GDM1 (cell line): ENCODE measurements at regions not wholly inside any gene's neighbourhood (a gene's known extent, or its start where the extent isn't known, plus 50 kb on each side); places are given as distances from the start of the nearest gene placed in this dataset.

Experiments used
- DNase-seq: peaks from one replicate; lab custom pipeline; 2025; lab: John Stamatoyannopoulos, UW

- no peak for DNase-seq
Measured at GRCh38 chr14:97724265-97724731, 927.1 kb downstream of the VRK1 start.

- DNase-seq = no peak
Measured at GRCh38 chr14:97726676-97727075, 929.5 kb downstream of the VRK1 start.

GRCh38 chr14:97730706-97731105 lies 933.5 kb downstream of the VRK1 start:
- DNase-seq = no peak

GRCh38 chr14:97731800-97732199 lies 934.6 kb downstream of the VRK1 start:
- no peak for DNase-seq

DNA sequence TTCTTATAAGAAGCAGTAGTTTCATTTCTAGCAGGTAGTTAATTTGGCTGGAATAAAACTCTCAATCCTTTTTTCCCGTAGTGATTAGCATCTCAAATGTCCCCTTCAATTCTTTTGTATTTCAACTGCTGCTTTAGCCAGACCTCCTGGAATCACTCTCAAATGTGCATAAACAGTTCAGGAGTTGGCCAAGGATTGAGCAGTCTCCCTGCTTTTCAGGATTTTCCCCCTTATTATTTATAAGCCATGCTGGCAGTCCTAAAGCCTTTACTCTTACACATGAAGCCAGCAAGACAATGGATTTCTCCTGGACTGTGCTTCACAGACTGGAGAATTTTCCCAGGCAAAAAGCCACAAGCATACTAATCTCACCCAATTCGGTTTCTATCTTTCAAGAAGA lies 950.1 kb downstream of the VRK1 start:
- DNase-seq = no peak

DNA sequence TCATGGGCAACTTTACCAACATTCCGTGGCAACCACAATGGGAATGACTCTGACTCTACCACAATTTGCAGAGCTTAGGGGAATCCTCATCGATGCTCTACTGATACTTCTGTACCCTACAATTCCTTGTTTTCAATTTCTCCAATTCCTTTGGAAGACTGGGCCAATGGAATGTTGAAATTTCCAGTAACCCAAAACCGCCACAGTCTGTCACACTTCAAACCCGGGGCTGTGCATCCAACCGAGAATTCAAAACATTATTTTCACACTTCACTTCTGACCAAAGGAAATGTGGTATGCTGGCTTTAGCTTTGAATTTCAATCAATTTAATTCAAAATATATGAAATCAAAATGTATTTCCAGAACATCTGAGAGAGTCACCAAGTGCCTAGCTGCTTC lies 951.4 kb downstream of the VRK1 start:
- no peak for DNase-seq

DNA sequence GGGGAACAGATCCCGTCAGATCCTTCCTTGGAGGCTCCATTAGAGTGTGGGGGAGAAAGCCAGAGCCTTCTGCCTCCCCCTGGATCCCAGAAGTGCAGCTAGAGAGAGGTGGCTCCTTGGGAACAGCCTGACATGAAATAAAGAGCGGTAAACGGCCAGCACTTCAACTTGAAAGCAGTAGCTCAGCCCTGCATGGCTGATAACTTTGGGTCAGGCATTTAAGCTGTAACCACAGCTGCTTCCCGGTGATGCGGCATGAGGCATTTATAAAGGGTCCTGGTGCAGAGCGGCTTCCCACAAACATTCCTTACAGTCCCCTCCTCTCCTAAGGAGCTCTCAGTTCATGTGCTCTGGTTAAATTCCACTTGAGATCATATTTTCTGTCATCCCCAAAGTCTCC lies 960.3 kb downstream of the VRK1 start:
- no peak for DNase-seq

DNA sequence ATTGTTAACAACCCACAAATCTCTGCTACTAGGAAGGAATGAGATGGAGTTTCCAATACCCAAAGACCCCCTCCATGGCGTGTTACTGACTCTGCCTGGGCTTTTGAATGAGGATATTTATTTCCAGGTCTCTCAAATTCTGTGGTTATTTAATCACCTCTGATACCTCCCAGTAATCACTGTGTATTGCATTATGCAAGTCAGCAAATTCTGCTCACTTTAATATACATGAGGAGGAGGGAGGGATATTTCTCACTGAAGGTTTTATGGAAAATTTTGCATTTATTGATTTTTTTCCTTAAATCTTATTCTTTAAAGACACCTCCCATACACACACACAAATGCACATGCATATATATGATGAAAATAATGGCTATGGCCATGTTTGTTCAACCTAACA lies 962.9 kb downstream of the VRK1 start:
- DNase-seq = no peak

DNA sequence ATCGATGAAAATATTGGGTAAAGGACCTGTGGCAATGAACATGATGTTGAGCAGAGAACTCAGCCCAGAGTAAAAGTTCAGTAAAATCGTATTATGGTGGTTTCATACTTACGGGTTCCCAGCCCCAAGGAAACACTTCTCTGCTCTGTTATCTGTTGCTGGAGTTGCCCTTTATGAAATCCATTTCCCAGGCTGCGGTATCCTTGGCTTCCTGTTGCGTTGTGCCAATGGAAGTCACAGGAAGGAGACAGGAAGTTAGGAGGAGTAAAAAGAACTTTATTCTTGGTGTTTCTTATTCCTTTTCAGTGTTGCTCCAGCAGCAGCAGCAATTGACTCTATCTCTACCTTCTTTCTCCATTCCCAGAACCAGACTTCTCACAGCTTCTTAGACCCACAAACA lies 965.2 kb downstream of the VRK1 start:
- DNase-seq = no peak

DNA sequence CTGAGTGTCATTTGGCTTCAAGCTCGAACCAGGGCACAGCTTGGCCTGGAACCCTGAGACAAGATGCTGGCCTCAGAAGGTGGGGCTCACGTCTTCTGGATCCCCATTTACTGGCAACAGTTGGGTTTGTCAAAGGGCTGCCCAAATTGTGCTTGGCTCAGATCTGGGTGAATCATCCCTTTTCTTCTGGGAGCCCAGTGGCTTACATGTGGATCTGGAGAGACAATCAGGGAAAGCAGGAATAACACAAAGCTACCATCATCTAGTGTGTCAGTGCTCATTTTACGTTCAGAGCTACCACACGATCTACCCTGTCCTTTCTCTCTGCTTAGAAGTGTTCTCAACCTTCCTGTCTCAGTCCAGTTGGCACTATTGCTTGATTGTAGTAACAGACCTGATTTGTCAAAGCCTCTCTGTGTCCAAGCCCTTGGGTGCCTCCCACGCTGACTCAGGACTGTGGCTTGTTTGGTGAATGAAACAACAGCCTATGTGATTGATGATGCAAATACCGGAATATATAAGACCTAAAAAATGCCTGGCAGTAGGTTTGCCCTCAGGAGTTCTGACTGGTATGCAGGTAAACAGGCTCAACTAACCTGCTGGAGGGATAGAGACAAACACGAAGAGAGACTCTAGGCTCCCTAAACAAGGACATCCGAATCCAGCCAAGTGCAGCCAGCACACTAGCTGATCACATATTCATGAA lies 974.3 kb downstream of the VRK1 start:
- DNase-seq = no peak

DNA sequence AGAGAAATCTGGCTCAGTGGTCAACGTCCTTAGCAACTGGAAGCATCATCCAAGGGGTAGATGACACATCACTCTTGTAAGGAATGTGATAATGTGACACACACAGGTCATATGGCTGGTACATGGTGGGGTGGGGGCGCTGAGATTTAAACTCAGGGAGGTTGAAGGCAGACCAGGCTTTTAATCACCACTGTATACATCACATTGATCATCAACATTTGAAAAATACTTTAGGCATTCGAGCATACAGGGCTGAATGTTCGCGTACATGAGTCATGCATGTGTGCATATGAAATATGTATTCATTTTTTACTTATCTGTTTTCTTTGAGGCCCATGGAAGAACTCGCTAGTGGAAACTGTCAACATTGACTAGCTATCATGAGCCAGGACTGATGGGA lies 976.4 kb downstream of the VRK1 start:
- DNase-seq = no peak

DNA sequence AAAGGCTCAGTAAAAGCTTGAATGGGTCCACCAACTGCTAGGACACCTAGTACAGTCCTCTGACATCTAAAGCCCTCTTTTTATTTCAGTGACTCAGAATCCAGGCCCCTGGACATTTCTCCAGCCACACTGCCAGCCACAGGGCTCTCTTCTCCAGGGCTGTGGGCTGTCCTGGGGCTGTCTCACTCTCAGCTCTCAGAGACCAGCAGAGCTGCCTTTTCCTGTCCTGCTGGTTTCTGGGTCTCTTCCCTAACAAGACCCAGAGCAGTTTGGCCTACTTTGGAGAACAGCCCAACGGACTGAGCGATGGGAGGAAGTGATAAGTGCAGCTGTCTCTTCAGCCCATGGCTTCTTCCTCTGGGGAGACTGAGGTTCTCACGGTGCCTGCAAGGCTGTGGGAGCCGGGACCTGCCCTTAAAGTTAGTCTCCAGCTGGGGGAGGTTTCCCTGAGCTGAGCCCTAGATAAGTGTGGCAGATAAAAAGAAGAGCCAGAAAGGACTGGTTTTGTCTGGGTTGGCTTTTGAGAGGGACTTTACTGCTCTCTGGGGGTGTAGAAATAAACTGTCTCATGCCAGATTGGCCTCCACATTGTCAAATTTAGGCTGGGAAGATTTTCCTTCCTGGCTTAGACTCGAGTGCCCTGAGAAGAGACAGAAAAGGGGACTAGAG lies 979.8 kb downstream of the VRK1 start:
- DNase-seq = no peak

GRCh38 chr14:97777622-97778355 lies 980.6 kb downstream of the VRK1 start:
- DNase-seq = no peak

GRCh38 chr14:97779140-97779539 lies 982.0 kb downstream of the VRK1 start:
- DNase-seq = no peak

DNA sequence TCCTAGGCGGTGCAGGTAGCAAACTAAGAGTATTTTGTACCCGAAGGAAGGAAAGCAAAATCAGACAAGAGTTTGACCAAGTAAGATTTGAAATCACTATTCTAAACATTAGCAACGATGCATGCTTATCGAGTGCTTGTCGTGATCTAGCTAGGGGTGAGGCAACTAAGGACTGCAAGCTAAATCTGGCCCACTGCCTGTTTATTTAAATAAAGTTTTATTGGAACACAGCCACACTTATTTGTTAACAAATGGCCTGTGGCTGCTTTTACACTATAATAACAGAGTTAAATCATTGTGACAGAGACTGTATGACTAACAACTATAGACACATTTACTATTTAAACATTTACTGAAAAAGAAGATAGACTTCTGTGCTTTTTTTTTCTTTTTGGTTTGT lies 983.6 kb downstream of the VRK1 start:
- no peak for DNase-seq

- no peak for DNase-seq
Measured at GRCh38 chr14:97781961-97782360, 984.8 kb downstream of the VRK1 start.

GRCh38 chr14:97782871-97783414 lies 985.8 kb downstream of the VRK1 start:
- no peak for DNase-seq

DNA sequence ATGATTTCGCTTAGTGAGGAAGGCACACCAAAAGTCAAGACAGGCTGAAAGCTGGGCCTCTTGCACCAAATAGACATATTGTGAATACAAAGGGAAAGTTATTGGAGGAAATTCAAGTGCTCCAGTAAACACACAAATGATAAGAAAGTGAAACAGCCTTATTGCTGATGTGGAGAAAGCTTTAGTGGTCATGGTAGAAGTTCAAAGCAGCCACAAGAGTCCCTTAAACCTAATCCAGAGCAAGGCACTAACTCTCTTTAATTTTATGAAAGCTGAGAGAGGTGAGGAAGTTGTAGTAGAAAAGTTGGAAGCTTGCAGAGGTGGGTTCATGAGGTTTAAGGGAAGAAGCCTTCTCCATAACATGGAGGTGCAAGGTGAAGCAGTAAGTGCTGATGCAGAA lies 988.3 kb downstream of the VRK1 start:
- DNase-seq = no peak

- no peak for DNase-seq
Measured at GRCh38 chr14:97788364-97788763, 991.2 kb downstream of the VRK1 start.

DNA sequence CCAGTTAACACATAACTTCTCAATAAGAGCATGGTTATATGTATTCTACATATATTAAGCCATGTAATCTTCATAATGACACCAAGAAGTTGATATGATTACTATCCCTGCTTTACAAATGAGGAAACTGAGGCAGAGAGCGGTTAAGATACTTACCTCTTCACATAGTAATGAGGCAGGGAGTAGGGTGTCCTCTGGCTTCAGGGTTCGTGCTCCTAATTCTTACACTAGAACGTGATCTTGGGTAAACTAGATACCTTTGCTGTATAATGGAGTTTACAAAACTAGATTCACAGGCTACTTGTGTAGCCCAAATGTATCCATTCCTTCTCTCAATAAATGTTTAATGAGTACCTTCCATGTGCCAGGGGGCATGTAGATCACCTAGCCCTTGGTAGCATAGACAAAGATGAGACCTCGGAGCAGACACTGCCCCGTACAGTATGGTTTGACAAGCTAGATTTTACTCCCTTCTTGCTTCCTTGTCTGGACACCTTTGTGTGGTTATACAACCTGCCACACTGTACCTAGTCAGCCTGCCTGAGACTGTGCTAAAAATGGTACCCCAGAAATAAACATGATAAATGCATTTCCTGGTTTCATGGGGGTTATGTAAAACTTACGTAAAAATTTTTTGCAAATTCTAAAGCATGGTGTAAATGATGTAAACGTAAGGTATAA lies 991.8 kb downstream of the VRK1 start:
- DNase-seq = no peak

DNA sequence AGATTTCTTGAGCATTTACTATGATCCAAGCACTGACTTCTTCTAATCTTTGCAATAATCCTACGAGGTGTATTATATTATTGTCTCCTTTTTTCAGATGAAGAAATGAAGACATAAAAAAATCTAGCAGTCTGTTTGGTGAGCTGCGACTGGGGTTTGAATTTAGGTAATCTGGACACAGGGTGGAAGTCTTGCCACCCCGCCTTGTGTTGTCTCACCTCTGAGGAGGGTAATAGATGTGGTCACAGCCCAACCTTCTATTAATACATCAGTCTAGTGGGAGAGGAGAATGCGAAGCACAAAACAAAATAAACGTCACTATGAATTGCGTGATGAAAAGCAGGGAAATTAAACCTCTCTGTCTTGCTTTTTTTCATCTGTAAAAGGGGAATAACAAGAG lies 993.9 kb downstream of the VRK1 start:
- no peak for DNase-seq

GRCh38 chr14:97791906-97792305 lies 994.7 kb downstream of the VRK1 start:
- DNase-seq = no peak
